CD1c-positive myeloid dendritic cell (primary cell): ENCODE measurements at regions not wholly inside any gene's neighbourhood (a gene's known extent, or its start where the extent isn't known, plus 50 kb on each side); places are given as distances from the start of the nearest gene placed in this dataset.

Experiments used
- DNase-seq: peaks from one replicate; pipeline ENCODE4 v3.0.0-alpha.2; 2016; ENCODE audit errors: extremely low spot score

DNA sequence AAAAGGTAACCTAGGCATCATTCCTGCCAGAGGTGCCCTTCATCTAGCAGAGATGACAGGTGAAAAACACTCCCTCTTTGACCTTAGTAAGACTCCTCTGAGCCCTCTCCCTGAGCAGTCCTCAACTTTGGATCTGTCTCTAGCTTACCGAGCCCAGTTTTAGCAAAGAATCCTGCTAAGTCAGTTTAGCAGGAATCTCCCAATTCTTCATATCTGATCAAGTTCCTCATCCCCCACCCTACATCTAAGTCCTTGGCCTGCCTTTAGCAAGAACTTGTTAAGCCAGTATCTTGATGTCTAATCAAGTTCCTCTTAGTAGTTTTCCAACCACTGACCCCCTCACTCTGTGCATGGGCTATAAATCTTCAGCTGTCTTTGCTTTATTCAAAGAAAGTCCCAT, 235.6 kb downstream of the OMA1 start:
- no peak for DNase-seq

DNA sequence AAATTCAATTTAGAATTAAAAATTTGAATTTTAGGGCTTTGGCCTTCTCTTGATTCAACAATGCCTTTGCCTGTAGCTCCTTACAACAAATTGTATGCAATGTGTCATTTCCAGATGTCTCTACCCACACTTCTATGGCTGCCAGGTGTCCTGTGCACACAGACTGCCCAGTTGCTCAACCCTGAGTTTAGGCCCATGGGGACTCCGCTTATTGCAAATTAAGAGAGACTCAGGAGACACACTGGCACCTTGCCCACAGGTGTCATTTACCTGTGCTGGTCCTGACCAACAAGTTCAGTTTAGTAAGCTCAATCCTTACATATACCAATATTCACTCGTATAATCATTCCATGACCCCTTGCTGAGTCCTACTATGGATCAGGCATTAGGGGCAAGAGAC, 236.1 kb downstream of the OMA1 start:
- no peak for DNase-seq

DNA sequence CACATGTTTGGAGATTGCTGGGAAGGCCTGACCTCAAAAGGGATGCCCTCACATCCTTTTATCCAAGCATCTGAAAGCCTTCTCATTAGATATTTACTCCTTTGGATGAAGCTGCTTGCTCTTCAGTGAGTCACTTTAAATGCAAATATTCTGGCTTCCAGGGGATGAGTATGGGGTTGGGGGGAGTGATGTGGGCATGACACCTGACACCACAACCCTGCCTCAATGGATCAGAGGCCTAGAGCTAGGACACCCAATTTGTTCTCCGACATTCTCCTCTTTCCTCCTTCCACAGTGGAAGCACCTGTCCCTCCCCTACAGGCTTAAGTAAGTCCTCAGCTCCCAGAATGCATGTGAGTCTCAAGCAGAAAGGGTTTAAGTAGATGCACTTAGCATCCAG, 238.3 kb downstream of the OMA1 start:
- no peak for DNase-seq

DNA sequence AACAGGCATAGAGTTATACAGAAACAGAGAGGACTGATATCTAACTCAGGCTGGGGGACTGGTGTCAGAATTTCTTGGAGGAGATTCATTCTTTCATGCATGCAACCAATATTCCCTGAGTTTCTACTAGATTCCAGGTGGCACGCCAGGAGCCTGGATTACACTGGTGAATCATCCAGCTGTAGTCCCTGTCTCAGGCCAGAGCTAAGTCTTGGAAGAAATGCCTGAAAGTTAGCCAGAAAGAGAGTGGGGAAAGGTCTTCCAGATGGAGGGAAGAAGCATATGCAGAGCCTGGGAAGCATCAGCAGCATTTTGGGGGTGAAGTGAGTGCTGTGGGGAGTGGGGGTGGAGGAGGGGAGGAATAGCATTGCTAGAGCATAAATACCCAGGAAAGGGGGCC, 239.1 kb downstream of the OMA1 start:
- no peak for DNase-seq

DNA sequence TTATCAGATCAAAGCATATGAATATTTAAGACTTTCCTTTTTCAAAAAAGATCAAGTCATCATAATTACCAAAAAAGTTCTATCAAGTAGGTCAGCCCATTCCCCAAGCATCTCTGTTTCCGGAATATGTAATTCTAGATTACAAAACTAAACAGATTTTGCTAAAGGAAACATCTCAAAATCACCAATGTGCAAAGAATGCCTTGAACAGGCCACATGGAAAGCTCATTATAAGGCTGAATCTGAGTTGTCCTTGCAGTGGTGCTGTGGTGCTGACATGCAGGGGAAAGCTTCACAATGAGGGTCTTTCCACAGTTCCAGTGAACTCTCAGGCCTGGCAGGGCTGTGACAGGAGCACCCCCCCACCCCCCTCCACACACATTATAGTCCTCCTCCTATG, 240.9 kb downstream of the OMA1 start:
- no peak for DNase-seq

DNA sequence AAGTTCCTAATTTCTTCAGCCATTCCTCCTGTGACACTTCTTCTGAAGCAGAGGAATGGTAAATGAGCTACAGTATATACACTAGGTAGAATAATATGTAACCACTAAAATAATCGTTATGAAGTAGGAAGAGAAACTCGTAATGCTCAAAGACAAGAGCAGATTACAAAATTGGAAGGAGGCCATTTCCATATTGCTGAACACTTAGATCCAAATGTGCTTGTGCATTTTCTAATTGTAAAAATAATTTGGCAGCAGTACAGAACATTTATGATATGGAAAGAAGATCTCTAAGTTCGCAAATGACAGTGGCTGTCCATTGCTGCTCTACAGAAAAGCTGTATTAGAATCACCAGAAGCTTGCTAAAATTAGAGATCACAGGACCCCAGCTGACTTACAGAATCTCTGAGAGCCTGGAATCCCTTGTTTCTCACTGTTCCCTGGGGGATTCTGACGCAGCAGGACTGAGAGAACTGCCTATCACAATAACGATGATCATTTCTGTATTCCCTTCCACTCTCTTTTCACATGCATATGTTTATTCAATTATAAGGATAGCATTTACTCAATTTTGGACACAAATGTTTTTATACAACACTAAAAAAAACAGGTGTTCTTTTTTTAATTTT, 242.1 kb downstream of the OMA1 start:
- no peak for DNase-seq

DNA sequence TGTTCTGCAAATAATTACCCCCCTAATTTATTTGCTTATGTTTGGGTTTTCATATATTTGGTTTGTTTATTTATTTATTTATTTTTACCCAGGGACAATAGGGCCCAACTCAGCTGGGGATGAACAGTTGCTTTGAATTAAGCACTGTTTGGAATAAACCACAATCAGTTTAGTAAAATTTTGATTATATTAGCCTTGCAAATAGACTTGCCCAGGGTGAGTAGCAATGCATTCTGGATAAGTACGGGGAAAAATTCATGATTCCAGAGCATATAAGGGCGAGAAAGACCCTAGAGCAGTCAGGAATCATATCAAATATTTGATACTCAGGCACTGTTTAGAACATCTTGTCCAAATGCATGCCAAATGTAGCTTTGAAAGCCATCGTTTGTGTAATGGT, 242.7 kb downstream of the OMA1 start:
- no peak for DNase-seq

DNA sequence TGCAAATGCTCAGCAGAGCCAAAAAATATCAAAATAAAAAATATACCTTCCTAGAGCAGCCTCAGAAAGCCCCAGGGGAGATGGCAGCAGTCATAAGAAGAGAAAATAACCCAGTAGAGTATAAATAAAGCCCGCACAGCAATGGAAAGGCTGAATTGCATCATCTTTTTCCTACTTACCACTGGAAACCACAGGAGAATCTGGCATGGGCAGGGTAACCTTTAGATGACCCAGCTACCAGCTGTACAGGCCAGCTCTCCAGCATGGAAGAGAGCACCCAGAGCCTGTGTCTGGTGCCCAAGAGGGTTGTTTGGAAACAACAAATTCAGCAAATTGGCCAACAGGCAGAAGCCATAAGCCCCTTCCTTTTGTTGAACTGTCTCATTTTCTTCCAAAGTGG, 253.1 kb downstream of the OMA1 start:
- no peak for DNase-seq

DNA sequence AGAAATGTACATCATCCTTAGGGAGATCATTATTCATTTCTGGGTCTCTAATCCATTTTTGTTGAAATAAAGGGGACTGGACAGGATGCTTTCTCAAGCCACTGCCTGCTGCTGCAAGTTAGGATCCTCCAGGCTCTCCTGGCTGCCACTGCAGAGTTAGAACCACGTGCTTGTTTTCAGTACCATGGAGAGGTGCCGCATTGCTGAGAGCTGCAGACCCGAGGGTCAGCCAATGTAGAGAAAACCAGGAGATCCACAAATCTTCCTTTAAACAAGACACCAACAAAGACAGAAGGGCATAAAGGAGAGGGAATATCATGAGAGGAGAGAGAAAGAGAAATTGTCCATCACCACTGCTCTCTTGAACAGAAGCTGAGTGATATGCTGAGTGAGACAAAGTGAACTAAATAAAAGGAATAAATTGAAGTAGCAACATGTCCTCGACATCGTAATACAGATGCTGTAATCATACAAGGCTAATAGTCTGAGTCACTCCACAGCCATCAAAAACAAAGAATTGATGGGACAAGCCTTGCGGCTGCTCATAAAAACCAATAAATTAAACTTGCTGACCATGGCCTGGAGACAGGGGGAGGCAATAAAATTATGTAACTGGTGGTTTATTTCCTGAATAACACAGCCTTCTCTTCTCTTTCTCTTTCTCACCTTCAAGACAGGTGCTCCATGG, 255.7 kb downstream of the OMA1 start:
- no peak for DNase-seq

DNA sequence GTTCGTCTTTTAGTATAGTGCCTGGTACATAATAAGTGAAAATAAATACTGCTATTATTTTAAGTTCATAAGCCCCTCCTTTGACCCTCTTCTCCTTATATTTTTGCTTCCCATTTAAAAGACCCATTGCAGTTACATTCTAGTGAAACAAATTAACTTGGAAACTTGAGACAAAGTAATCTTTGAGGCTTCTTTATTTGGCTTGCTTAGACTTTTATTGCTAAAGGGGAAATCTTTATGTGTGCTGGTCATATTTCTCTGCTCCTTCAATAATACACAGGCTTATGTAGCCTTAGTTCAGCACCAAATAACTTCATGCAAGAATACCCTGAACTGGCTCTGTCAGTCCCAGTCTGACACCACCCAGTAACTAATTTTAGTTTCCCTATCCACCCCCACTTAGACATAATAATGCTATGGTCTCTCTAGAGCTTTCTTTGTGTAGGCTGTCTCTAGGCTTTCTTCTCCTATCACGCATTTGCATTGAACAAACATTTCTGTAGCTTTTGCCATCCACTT, 257.8 kb downstream of the OMA1 start:
- no peak for DNase-seq

DNA sequence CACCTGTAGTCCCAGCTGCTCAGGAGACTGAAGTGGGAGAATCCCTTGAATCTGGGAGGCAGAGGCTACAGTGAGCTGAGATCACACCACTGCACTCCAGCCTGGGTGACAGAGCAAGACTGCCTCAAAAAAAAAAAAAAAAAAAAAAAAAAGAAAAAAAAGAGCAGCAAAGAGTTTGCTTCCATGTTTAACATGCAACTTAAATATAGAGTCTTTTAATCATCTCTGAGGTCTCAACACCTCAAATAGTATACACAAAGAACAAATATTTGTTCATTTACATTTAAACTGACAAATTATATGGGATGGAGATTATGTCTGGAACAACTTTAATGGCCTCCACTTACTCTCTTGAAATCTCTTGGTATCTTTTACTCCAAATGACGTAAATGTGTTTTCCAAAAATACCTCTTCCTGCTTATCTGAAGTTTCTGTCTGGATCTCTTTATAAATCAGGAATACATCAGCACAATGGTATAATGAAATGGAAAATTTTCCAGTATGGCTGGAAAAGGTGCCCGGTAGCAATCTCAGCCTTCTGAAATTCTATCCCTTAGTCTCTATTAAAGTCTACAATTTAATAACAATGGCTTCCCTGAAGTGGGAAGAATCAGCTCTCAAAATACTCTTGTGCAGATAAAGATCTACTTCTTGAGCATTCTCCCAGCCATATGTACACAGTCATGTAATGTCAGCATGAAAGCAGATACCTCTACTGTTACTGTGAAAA, 258.5 kb downstream of the OMA1 start:
- DNase-seq, result no peak

DNA sequence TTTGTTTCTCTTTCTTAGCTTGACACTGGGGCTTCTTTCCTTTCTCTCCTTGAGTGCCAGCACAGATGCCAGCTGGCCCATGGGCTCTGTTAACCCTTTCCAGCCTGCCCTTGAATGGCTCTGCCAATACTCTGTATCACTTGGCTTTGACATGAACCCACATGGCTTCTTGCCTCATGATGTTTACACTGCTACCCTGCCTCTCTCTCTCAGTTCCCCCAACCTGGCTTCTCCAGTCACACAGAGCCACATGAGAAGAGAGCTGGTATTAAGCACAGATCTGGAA, 262.4 kb downstream of the OMA1 start:
- no peak for DNase-seq

DNA sequence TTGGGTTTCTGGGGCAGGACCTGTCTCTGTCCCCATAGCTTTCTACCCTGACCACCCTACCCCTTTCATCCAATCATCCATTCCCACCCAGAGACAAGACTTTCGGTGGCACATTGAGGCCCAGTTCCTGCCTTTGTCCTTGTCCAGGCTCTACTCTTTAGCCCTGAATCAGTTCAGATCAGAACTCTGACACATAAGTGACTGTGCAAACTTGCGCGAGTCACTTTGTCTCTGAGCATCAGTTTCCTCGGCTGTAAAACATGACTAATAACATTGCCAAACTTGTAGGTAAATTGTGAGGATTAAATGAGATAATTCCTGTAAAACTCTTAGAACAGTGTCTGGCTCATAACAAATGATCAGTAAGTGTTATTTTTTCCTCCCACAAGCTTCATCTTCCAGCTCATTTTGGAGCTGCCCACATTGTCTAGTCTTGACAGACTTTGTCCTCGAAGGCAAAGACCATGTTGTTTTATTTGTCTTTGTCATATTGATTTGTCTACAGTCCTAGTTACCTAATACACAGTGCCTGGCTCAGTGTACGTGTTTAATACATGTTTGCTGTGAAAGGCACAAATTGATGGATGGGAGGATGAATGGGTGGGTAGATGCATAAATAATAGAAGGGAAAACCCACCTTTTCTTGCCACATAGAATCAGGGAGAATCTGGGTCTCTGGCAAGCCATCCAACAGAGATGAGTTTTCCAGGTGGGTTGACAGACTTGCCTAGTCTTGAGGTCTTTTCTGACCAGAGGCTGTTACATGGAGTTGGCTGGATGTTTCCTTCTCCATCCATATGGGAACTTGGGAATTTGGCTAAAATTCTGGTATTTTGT, 262.9 kb downstream of the OMA1 start:
- no peak for DNase-seq

DNA sequence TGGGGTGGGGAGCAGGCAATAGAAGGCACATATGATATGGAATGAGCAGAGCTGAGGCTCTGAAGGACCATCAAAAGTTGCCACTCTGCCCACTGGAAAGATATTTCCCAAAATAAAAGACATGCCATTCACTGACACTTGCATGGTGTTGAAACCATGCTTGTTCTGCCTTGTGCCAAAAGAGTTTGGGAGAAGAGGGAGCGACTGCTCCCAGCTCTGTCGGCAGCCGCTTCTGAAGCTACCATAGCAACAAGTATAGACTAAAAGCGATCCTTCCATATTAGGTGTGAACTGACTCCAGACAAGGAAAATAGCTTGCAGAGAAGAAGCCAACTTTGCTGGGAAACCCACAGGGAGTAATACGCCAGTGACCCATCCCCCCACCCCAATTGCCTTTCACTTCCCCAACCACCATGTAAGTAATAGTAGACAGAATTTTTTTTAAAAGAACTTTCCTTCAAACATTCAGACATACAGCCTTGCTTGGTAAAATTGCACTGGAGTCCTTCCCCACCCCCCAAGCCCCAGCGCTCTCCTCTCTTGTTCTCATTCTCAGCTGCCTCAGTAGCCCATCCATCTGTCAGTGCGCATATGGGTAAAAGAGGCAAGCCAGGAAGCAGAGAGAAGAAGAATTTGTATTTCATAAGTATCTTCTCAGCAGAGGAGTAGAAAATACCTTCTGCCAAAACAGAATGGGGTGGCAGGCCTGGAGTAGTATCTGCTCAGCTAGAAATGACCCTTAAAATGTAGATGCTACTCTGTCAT, 263.7 kb downstream of the OMA1 start:
- DNase-seq, result no peak

DNA sequence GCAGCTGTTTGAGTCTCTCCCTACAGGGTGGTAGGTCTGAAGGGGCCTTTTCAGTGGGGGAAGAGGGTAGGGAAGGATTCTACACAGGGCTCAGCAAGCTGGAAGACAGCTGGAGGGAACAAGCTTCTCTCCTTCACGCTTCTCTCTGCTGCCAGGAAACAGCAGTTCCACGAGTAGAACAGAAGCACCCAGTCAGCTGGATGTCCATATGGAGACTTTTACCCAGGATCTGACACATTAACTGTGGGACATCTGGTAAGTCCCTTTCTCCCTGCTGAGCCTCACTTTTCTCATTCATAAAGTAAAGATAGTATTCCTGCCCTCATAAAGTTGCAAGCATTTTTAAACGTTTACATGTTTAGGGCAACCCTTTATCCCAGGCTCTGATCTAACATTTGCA, 280.3 kb downstream of the OMA1 start:
- DNase-seq, result no peak

DNA sequence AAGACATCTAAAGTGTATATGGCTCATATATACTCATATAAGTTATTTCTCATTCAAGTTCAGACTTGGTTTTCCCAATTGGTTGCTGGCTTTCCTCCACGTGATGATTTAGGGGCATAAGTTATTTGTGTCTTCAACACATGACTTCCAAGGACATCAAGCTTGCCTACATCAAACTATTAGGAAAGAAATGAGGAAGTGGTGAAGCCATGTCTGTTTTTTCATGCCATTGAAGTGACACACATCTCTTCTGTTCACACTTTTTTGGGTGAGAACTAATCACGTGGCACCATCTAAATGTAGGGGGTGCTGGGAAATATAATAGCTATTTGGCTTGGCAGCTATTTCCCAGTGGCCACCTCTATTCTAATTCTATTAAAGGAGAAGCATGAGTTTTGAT, 282.1 kb downstream of the OMA1 start:
- no peak for DNase-seq

DNA sequence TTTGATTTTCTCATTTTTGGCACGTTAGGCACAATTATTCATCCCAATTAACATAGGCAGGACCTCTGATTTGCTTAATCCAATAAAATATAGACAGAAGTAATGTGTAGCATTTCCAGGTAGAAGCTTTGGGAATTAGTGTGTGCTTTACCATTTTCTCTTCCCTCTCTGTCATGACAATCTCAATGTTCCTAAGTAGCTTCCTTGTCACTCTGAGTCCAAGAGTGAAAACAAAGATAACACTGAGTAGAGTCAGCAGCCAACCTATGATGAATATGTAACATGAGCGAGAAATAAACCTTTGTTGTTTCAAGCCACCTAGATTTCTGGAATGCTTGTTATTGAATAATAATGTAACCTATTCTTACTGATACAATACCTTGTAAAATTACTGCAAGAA, 283.8 kb downstream of the OMA1 start:
- no peak for DNase-seq

DNA sequence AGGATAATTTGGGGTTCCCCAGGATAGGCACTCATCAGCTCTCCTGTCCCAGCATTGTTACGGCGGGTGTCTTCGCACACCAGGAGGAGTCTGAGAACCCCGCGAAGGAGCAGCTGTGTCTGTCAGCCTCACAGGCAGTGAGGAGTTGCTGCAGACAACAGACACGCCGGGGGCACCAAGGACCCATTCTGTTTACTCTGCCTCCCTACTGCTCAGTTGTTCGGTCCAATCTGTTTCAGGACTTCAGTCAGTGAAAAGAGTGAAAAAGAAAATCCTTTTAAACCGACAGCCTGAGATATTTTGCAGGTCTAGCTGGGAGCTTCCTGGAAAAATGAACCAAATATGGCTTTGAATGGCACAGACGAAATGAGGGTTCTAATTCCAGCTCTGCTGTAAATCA, 288.4 kb downstream of the OMA1 start:
- DNase-seq, result no peak

DNA sequence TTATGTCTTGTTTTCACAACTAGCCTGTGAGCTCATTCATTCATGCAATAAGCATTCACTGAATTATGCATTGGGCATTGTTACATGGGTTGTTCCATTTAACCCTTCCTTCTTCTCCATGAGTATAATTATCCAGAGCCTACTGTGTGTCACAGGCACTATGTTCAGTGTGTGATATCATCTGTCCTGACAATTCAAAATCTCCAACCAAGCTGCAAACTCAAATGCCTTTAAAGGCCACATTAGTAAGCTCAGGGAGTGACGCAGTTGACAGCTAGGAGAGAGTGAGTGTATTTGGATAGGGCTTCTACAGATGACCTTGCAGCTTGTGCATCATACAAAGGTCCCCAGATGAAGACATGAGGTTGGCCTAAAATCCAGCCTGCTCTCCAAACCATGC, 289.5 kb downstream of the OMA1 start:
- DNase-seq, result no peak

DNA sequence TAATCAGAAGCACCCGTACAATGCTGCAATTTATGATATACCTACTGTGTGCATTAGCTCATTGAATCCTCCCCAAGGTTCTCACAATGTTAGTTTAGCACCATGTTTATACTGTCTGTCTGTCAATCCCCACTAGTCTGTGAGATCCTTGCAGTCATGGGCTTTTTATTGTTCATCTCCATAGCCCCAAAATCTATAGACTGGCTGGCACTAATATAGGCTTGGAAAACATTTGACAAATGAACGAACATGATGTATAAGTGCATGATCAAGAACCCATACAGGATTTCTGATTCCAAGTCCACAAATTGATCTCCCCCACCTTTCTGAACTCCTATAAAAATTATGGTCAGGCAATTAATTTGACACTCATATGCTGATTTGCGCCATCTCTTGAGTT, 290.0 kb downstream of the OMA1 start:
- no peak for DNase-seq

DNA sequence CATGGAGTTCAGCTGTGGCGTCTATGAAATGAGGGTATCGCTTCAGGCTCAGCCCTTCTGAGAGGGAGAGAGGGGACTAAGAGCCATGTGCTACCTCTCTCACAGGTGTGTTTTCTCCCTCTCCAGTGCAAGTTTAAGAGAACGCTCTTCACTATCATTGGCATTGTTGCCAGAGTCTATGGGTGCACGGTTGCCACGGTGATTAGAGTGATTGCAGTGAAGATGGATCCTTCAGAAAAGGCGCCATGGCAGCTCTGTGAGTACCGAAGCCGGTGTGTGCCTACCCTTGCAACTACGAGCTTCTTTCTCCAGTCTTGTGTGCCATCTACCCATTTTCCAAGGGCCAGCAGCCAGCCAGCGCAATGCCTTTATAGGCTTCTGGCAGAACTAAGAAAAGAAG, 290.5 kb downstream of the OMA1 start:
- DNase-seq, result no peak

DNA sequence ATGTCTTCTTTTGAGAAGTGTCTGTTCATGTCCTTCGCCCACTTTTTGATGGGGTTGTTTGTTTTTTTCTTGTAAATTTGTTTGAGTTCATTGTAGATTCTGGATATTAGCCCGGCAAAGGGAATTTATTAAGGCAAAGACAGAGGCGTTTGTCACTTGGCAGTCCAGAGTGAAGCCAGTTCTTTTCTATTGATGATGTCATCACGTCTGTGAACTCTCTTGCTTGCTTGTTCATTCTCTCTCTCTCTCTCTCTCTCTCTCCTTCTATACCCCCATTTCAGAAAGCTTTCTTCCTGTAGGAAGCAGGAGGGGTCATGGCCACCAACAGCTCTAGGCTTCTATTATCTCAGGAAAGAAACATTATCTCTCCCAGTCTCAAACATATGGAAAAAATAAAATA, 291.3 kb downstream of the OMA1 start:
- no peak for DNase-seq
